ENCODE measurements at regions not wholly inside any gene's neighbourhood (a gene's known extent, or its start where the extent isn't known, plus 50 kb on each side); places are given as distances from the start of the nearest gene placed in this dataset.
"Not testable (repeated sequence)": the region's sequence is repeated elsewhere in the genome, so short reads cannot be mapped to it uniquely, and the experiment has no call there.

- not testable (repeated sequence) for H3K4me1 ChIP-seq (ENCODE audit: control insufficient read depth in 2 of 2, insufficient read depth in 1 of 2, low read depth in 1 of 2, low read length in 2 of 2); H3K4ac ChIP-seq (ENCODE audit: low read length); H3K4me3 ChIP-seq (ENCODE audit: low read length in 2 of 2); H3K36me3 ChIP-seq (replicated peaks in 1 of 2; ENCODE audit: control insufficient read depth in 2 of 2, insufficient read depth in 2 of 2, low read length in 2 of 2); H4K91ac ChIP-seq (ENCODE audit: low read depth, low read length, poor library complexity); H3K27me3 ChIP-seq (ENCODE audit: control insufficient read depth in 3 of 3, insufficient read depth in 3 of 3, low read depth in 1 of 3, low read length in 3 of 3); H3K27ac ChIP-seq (replicated peaks; ENCODE audit: low read length); H3K23ac ChIP-seq (ENCODE audit: low read depth, low read length, poor library complexity); H4K8ac ChIP-seq (ENCODE audit: low read depth, low read length); H2BK120ac ChIP-seq (ENCODE audit: low read depth, low read length); H2BK5ac ChIP-seq (ENCODE audit: low read length); H3K18ac ChIP-seq (ENCODE audit: low read length); H3K79me1 ChIP-seq (ENCODE audit: low read depth, low read length); DNase-seq (ENCODE audit: low spot score); H2AK5ac ChIP-seq (ENCODE audit: low read depth, low read length); H3K9ac ChIP-seq (ENCODE audit: low read depth, low read length, poor library complexity); H3K4me2 ChIP-seq (ENCODE audit: insufficient read depth, low read length, poor library complexity, severe bottlenecking); H3K9me3 ChIP-seq (replicated peaks in 1 of 2; ENCODE audit: control insufficient read depth in 2 of 2, insufficient read depth in 1 of 2, low read depth in 1 of 2, low read length in 2 of 2); H2AFZ ChIP-seq (ENCODE audit: low read length); H2BK12ac ChIP-seq (ENCODE audit: low read length); H2BK15ac ChIP-seq (ENCODE audit: low read length); H3K14ac ChIP-seq (ENCODE audit: low read length)
- no CpG with 5 or more reads among the region's 55 CpGs for WGBS, 2 donors (ENCODE audit: extremely low coverage in 2 of 2, insufficient read length in 2 of 2, insufficient replicate concordance in 1 of 2)
Observed at GRCh38 chr16:33975744-33976143, 516.3 kb downstream of the TP53TG3F start.

- H3K4me3 ChIP-seq (ENCODE audit: low read length in 2 of 2); DNase-seq (ENCODE audit: low spot score); H3K79me1 ChIP-seq (ENCODE audit: low read depth, low read length); H2BK120ac ChIP-seq (ENCODE audit: low read depth, low read length); H3K4me1 ChIP-seq (ENCODE audit: control insufficient read depth in 2 of 2, insufficient read depth in 1 of 2, low read depth in 1 of 2, low read length in 2 of 2); H3K27ac ChIP-seq (replicated peaks; ENCODE audit: low read length); H3K18ac ChIP-seq (ENCODE audit: low read length); H3K23ac ChIP-seq (ENCODE audit: low read depth, low read length, poor library complexity); H4K8ac ChIP-seq (ENCODE audit: low read depth, low read length); H4K91ac ChIP-seq (ENCODE audit: low read depth, low read length, poor library complexity); H3K36me3 ChIP-seq (replicated peaks in 1 of 2; ENCODE audit: control insufficient read depth in 2 of 2, insufficient read depth in 2 of 2, low read length in 2 of 2); H2BK15ac ChIP-seq (ENCODE audit: low read length); H2AFZ ChIP-seq (ENCODE audit: low read length); H3K4ac ChIP-seq (ENCODE audit: low read length); H3K9me3 ChIP-seq (replicated peaks in 1 of 2; ENCODE audit: control insufficient read depth in 2 of 2, insufficient read depth in 1 of 2, low read depth in 1 of 2, low read length in 2 of 2); H2BK5ac ChIP-seq (ENCODE audit: low read length); H3K27me3 ChIP-seq (ENCODE audit: control insufficient read depth in 3 of 3, insufficient read depth in 3 of 3, low read depth in 1 of 3, low read length in 3 of 3); H3K14ac ChIP-seq (ENCODE audit: low read length); H3K9ac ChIP-seq (ENCODE audit: low read depth, low read length, poor library complexity); H2BK12ac ChIP-seq (ENCODE audit: low read length); H3K4me2 ChIP-seq (ENCODE audit: insufficient read depth, low read length, poor library complexity, severe bottlenecking); H2AK5ac ChIP-seq (ENCODE audit: low read depth, low read length): not testable (repeated sequence)
- WGBS, 2 donors (ENCODE audit: extremely low coverage in 2 of 2, insufficient read length in 2 of 2, insufficient replicate concordance in 1 of 2), result no CpG with 5 or more reads among the region's 25 CpGs
Observed at GRCh38 chr16:33976521-33976920, 517.1 kb downstream of the TP53TG3F start.

GRCh38 chr16:33978784-33979183 lies 519.4 kb downstream of the TP53TG3F start:
- H3K9me3 ChIP-seq (replicated peaks in 1 of 2; ENCODE audit: control insufficient read depth in 2 of 2, insufficient read depth in 1 of 2, low read depth in 1 of 2, low read length in 2 of 2); H2BK12ac ChIP-seq (ENCODE audit: low read length); H3K4me2 ChIP-seq (ENCODE audit: insufficient read depth, low read length, poor library complexity, severe bottlenecking); H2AK5ac ChIP-seq (ENCODE audit: low read depth, low read length); H3K18ac ChIP-seq (ENCODE audit: low read length); H3K36me3 ChIP-seq (replicated peaks in 1 of 2; ENCODE audit: control insufficient read depth in 2 of 2, insufficient read depth in 2 of 2, low read length in 2 of 2); H3K27me3 ChIP-seq (ENCODE audit: control insufficient read depth in 3 of 3, insufficient read depth in 3 of 3, low read depth in 1 of 3, low read length in 3 of 3); H2BK5ac ChIP-seq (ENCODE audit: low read length); H3K79me1 ChIP-seq (ENCODE audit: low read depth, low read length); H3K4ac ChIP-seq (ENCODE audit: low read length); H4K8ac ChIP-seq (ENCODE audit: low read depth, low read length); H3K9ac ChIP-seq (ENCODE audit: low read depth, low read length, poor library complexity); H2AFZ ChIP-seq (ENCODE audit: low read length); H3K23ac ChIP-seq (ENCODE audit: low read depth, low read length, poor library complexity); H4K91ac ChIP-seq (ENCODE audit: low read depth, low read length, poor library complexity); H2BK120ac ChIP-seq (ENCODE audit: low read depth, low read length); H3K4me1 ChIP-seq (ENCODE audit: control insufficient read depth in 2 of 2, insufficient read depth in 1 of 2, low read depth in 1 of 2, low read length in 2 of 2); H3K27ac ChIP-seq (replicated peaks; ENCODE audit: low read length); H3K4me3 ChIP-seq (ENCODE audit: low read length in 2 of 2); DNase-seq (ENCODE audit: low spot score); H2BK15ac ChIP-seq (ENCODE audit: low read length); H3K14ac ChIP-seq (ENCODE audit: low read length): not testable (repeated sequence)
- no CpG with 5 or more reads among the region's 6 CpGs for WGBS, 2 donors (ENCODE audit: extremely low coverage in 2 of 2, insufficient read length in 2 of 2, insufficient replicate concordance in 1 of 2)

GRCh38 chr16:33979613-33980012 lies 520.2 kb downstream of the TP53TG3F start:
- H3K27me3 ChIP-seq (ENCODE audit: control insufficient read depth in 3 of 3, insufficient read depth in 3 of 3, low read depth in 1 of 3, low read length in 3 of 3); H2BK120ac ChIP-seq (ENCODE audit: low read depth, low read length); H2BK12ac ChIP-seq (ENCODE audit: low read length); H4K91ac ChIP-seq (ENCODE audit: low read depth, low read length, poor library complexity); H3K4ac ChIP-seq (ENCODE audit: low read length); H2AK5ac ChIP-seq (ENCODE audit: low read depth, low read length); DNase-seq (ENCODE audit: low spot score); H3K36me3 ChIP-seq (replicated peaks in 1 of 2; ENCODE audit: control insufficient read depth in 2 of 2, insufficient read depth in 2 of 2, low read length in 2 of 2); H3K4me3 ChIP-seq (ENCODE audit: low read length in 2 of 2); H3K14ac ChIP-seq (ENCODE audit: low read length); H3K4me1 ChIP-seq (ENCODE audit: control insufficient read depth in 2 of 2, insufficient read depth in 1 of 2, low read depth in 1 of 2, low read length in 2 of 2); H2BK5ac ChIP-seq (ENCODE audit: low read length); H3K23ac ChIP-seq (ENCODE audit: low read depth, low read length, poor library complexity); H4K8ac ChIP-seq (ENCODE audit: low read depth, low read length); H3K9ac ChIP-seq (ENCODE audit: low read depth, low read length, poor library complexity); H3K4me2 ChIP-seq (ENCODE audit: insufficient read depth, low read length, poor library complexity, severe bottlenecking); H2BK15ac ChIP-seq (ENCODE audit: low read length); H3K79me1 ChIP-seq (ENCODE audit: low read depth, low read length); H3K18ac ChIP-seq (ENCODE audit: low read length); H3K9me3 ChIP-seq (replicated peaks in 1 of 2; ENCODE audit: control insufficient read depth in 2 of 2, insufficient read depth in 1 of 2, low read depth in 1 of 2, low read length in 2 of 2); H3K27ac ChIP-seq (replicated peaks; ENCODE audit: low read length); H2AFZ ChIP-seq (ENCODE audit: low read length): not testable (repeated sequence)
- no CpG with 5 or more reads among the region's 3 CpGs for WGBS, 2 donors (ENCODE audit: extremely low coverage in 2 of 2, insufficient read length in 2 of 2, insufficient replicate concordance in 1 of 2)
